ENCODE measurements at regions not wholly inside any gene's neighbourhood (a gene's known extent, or its start where the extent isn't known, plus 50 kb on each side); places are given as distances from the start of the nearest gene placed in this dataset.
A peak's percentile ranks its signal among the peaks of the same experiment; 100 is the strongest.

DNA sequence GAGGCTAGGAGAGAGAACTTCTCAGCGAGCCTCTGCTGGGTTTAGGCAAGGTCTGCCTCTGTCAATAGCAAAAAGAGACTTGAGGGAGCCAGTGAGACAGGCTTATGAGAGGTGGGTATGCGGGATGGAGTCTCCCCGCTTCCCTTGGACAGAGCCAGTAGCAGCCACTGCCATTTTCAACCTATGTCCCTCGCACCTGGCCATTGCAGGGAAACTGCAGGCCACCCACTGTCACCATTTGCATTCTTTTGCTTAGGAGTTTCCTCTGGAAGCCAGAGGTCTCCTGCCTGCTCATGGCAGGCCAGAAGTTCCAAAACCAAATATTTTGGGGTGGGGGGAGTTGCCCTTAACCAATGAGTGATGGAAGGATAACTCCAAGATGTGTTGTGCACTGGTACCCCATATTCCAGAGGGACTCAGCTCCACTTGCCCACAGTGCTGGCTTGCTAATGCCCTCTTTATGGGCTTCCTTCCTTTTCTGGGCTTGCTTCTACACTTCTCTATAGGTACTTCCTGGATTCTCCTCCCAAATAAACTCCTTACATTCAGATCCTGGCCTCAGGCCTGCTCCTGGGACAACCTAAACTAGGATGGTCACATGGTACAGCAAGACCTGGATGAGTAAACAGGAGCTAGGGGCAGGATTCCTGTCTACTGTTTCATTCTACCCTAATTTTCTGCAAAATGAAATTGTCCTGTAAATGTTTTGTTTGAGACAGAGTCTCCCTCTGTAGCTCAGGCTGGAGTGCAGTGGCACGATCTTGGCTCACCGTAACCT lies 108.9 kb upstream of the PROK2 start (continued):
- TF ChIP-seq ZSCAN20 (CRISPR knock-in tag; IDR thresholded peaks at IDR 0.05), result no peak

DNA sequence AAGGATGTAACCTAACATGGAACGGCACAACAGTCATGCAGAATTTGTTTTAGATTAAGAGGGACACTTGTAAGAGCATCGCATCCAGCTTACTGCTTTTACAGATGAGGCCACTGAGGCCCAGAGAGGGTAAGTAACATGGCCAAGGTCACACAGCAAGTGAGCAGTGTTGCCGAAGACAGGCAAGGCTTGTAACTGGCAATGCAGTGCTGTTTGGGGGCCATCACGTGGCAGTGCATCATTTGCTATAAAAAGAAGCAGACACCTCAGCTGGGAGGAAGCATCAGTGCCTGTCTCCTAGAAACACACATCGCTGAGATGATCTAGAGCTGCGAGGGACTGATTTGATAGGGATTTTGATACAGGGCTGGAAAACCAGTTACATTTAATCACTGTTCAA lies 108.2 kb upstream of the PROK2 start:
- Histone ChIP-seq H3K9me3 (no peaks in the 10 kb centered on the region), H3K4me3 (no peak overlapping the region), H3K4me1 (no peaks in the 10 kb centered on the region), H3K4me2 (no peak overlapping the region), H3K27ac (no peak overlapping the region)
- DNase-seq (ENCODE audit: low read depth in 1 of 2, low spot score in 1 of 2) (no peak), FAIRE-seq (no peak), ATAC-seq (no peak)
- CTCF ChIA-PET, result interaction anchor here (0.6 to 12.6 kb wide), 3 partner anchors 11 to 747 kb away, joined by 3 to 80 read pairs (median 4); no protein-coding TSS in a partner anchor
- POLR2A ChIA-PET, result no interaction called here
- WGBS (ENCODE audit: missing lambda C conversion rate), result 32% methylated on average over 6 of the region's 6 CpGs
- TF ChIP-seq HOXA7 (CRISPR knock-in tag; IDR thresholded peaks at IDR 0.05) (no peak), ZFP36 (IDR thresholded peaks at IDR 0.05; ENCODE audit: borderline replicate concordance, partially characterized antibody) (peak; percentile 19)

DNA sequence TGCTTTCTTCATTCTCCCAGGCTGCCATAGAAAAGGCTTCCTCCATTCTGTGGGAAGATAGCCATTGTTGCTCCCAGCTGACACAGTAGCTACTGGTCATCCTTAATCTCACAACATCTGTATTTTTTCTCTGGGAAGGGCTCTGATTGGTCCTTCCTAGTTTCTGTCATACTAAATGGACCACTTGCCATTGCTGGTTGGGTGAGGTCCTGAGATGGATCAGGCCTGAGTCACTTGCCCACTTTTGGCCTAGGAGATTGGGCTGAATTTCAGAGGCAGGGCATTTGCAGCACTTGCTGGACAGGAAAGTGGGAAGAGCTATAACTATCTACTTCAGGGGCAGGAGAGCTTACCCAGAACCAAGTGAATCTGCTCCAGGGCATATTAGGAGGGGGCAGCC lies 106.5 kb upstream of the PROK2 start:
- CTCF ChIA-PET, result interaction anchor here (1.4 to 12.6 kb wide), 4 partner anchors 15 to 930 kb away, joined by 3 to 80 read pairs (median 4); no protein-coding TSS in a partner anchor
- Histone ChIP-seq H3K9me3 (no peaks in the 10 kb centered on the region), H3K4me2 (no peak overlapping the region), H3K4me3 (no peak overlapping the region), H3K4me1 (no peaks in the 10 kb centered on the region), H3K27ac (no peak overlapping the region)
- DNase-seq (ENCODE audit: low read depth in 1 of 2, low spot score in 1 of 2), result no peak
- TF ChIP-seq, protein P1, sequence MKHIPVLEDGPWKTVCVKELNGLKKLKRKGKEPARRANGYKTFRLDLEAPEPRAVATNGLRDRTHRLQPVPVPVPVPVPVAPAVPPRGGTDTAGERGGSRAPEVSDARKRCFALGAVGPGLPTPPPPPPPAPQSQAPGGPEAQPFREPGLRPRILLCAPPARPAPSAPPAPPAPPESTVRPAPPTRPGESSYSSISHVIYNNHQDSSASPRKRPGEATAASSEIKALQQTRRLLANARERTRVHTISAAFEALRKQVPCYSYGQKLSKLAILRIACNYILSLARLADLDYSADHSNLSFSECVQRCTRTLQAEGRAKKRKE (CRISPR knock-in tag; IDR thresholded peaks at IDR 0.05; ENCODE audit: low read depth), result no peak
- no peak for TF ChIP-seq JUNB (IDR thresholded peaks at IDR 0.05)
- TF ChIP-seq, protein P2, sequence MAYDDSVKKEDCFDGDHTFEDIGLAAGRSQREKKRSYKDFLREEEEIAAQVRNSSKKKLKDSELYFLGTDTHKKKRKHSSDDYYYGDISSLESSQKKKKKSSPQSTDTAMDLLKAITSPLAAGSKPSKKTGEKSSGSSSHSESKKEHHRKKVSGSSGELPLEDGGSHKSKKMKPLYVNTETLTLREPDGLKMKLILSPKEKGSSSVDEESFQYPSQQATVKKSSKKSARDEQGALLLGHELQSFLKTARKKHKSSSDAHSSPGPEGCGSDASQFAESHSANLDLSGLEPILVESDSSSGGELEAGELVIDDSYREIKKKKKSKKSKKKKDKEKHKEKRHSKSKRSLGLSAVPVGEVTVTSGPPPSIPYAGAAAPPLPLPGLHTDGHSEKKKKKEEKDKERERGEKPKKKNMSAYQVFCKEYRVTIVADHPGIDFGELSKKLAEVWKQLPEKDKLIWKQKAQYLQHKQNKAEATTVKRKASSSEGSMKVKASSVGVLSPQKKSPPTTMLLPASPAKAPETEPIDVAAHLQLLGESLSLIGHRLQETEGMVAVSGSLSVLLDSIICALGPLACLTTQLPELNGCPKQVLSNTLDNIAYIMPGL (CRISPR knock-in tag; IDR thresholded peaks at IDR 0.05; ENCODE audit: borderline replicate concordance), result no peak
- TF ChIP-seq CHD2 (IDR thresholded peaks at IDR 0.05; ENCODE audit: low read length, partially characterized antibody), result no peak
- no peak for TF ChIP-seq ZC3H11A (IDR thresholded peaks at IDR 0.05)
- TF ChIP-seq JUN (IDR thresholded peaks at IDR 0.05), result no peak
- no peak for TF ChIP-seq MAZ (IDR thresholded peaks at IDR 0.05; ENCODE audit: borderline replicate concordance, low read depth, low read length)
- TF ChIP-seq, protein P3, sequence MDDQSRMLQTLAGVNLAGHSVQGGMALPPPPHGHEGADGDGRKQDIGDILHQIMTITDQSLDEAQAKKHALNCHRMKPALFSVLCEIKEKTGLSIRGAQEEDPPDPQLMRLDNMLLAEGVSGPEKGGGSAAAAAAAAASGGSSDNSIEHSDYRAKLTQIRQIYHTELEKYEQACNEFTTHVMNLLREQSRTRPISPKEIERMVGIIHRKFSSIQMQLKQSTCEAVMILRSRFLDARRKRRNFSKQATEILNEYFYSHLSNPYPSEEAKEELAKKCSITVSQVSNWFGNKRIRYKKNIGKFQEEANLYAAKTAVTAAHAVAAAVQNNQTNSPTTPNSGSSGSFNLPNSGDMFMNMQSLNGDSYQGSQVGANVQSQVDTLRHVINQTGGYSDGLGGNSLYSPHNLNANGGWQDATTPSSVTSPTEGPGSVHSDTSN (IDR thresholded peaks at IDR 0.05), result no peak
- TF ChIP-seq EHMT2 (IDR thresholded peaks at IDR 0.05; ENCODE audit: low read depth), result no peak
- TF ChIP-seq KDM5A (IDR thresholded peaks at IDR 0.05), result no peak
- TF ChIP-seq RCOR1 (IDR thresholded peaks at IDR 0.05; ENCODE audit: low read depth, low read length), result no peak
- TF ChIP-seq CBX8 (IDR thresholded peaks at IDR 0.05), result no peak
- POLR2A ChIA-PET, result no interaction called here
- no peak for ATAC-seq
- no peak for FAIRE-seq

DNA sequence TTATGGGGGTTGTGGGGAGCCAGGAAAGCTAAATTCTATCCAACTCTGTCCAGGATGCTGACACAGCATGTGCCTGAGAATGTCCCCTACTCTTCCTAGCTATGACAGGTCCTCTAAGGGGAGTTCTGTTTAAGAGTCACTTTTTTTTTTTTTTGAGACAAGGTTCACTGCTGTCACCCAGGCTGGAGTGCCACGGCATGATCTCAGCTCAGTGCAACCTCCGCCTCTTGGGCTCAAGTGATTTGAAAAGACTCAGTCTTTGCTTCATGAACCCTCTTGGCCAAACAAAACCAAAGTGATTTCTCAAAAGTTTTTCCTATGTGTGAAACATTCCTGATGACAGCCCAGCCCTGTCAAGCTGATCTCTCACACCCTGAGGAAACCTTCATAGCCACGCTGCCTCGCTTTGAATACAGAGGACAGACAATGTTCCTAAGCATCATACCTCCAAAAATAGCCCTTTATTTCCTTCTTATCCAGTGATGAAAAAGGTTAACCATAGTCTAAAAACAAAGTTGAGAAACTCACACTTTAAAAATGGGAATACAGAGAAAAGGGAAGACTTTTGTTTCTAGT lies 105.5 kb upstream of the PROK2 start:
- DNase-seq (ENCODE audit: low read depth in 1 of 2, low spot score in 1 of 2), result no peak
- WGBS (ENCODE audit: missing lambda C conversion rate), result 54% methylated on average over 4 of the region's 4 CpGs
- Histone ChIP-seq H3K4me1 (no peaks in the 10 kb centered on the region), H3K27ac (no peak overlapping the region), H3K4me3 (no peak overlapping the region), H3K4me2 (no peak overlapping the region), H3K9me3 (no peaks in the 10 kb centered on the region)
- POLR2A ChIA-PET, result no interaction called here
- no peak for FAIRE-seq
- no peak for ATAC-seq
- CTCF ChIA-PET, result interaction anchor here (1.3 to 12.6 kb wide), 3 partner anchors 14 to 43 kb away, joined by 3 to 80 read pairs (median 4); no protein-coding TSS in a partner anchor
- TF ChIP-seq TFCP2L1 (CRISPR knock-in tag; IDR thresholded peaks at IDR 0.05), result no peak
- no peak for TF ChIP-seq CHD4 (IDR thresholded peaks at IDR 0.05; ENCODE audit: borderline replicate concordance)
- TF ChIP-seq, protein P4, sequence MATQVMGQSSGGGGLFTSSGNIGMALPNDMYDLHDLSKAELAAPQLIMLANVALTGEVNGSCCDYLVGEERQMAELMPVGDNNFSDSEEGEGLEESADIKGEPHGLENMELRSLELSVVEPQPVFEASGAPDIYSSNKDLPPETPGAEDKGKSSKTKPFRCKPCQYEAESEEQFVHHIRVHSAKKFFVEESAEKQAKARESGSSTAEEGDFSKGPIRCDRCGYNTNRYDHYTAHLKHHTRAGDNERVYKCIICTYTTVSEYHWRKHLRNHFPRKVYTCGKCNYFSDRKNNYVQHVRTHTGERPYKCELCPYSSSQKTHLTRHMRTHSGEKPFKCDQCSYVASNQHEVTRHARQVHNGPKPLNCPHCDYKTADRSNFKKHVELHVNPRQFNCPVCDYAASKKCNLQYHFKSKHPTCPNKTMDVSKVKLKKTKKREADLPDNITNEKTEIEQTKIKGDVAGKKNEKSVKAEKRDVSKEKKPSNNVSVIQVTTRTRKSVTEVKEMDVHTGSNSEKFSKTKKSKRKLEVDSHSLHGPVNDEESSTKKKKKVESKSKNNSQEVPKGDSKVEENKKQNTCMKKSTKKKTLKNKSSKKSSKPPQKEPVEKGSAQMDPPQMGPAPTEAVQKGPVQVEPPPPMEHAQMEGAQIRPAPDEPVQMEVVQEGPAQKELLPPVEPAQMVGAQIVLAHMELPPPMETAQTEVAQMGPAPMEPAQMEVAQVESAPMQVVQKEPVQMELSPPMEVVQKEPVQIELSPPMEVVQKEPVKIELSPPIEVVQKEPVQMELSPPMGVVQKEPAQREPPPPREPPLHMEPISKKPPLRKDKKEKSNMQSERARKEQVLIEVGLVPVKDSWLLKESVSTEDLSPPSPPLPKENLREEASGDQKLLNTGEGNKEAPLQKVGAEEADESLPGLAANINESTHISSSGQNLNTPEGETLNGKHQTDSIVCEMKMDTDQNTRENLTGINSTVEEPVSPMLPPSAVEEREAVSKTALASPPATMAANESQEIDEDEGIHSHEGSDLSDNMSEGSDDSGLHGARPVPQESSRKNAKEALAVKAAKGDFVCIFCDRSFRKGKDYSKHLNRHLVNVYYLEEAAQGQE (IDR thresholded peaks at IDR 0.05), result no peak
- TF ChIP-seq, protein P5, sequence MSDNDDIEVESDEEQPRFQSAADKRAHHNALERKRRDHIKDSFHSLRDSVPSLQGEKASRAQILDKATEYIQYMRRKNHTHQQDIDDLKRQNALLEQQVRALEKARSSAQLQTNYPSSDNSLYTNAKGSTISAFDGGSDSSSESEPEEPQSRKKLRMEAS (IDR thresholded peaks at IDR 0.05), result no peak
- TF ChIP-seq HDAC2 (IDR thresholded peaks at IDR 0.05), result no peak
- TF ChIP-seq, protein P6, sequence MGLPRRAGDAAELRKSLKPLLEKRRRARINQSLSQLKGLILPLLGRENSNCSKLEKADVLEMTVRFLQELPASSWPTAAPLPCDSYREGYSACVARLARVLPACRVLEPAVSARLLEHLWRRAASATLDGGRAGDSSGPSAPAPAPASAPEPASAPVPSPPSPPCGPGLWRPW (IDR thresholded peaks at IDR 0.05), result no peak
- TF ChIP-seq KDM1A (IDR thresholded peaks at IDR 0.05; ENCODE audit: low read depth), result no peak
- no peak for TF ChIP-seq JUN (IDR thresholded peaks at IDR 0.05)
- TF ChIP-seq POLR2AphosphoS2 (conservative IDR thresholded peaks at IDR 0.05; ENCODE audit: low read length), result no peak
- TF ChIP-seq MYC (IDR thresholded peaks at IDR 0.05; ENCODE audit: borderline replicate concordance, low read length), result no peak
- no peak for TF ChIP-seq SREBF2 (IDR thresholded peaks at IDR 0.05)
